HG03558 (cell line): ENCODE measurements at regions not wholly inside any gene's neighbourhood (a gene's known extent, or its start where the extent isn't known, plus 50 kb on each side); places are given as distances from the start of the nearest gene placed in this dataset.
"Not testable (repeated sequence)": the region's sequence is repeated elsewhere in the genome, so short reads cannot be mapped to it uniquely, and the experiment has no call there.

ENCODE experiments used
- ATAC-seq: cut with Tn5 transposase; IDR thresholded peaks from one replicate; pipeline ENCODE4 v1.9.1; 2021; ENCODE audit warnings: moderate number of reproducible peaks; ENCODE audit not compliant: unreplicated experiment; ENCODE audit errors: extremely low read depth

GRCh38 chr2:147615726-147616125 lies 229.1 kb upstream of the ACVR2A start:
- ATAC-seq: no peak

- no peak for ATAC-seq
These were observed 229.8 kb upstream of the ACVR2A start for GRCh38 chr2:147614979-147615470.

GRCh38 chr2:147614471-147614870 lies 230.4 kb upstream of the ACVR2A start:
- ATAC-seq: no peak

GRCh38 chr2:147610496-147611040 lies 234.3 kb upstream of the ACVR2A start:
- no peak for ATAC-seq

- ATAC-seq: no peak
These were observed 235.5 kb upstream of the ACVR2A start for GRCh38 chr2:147609301-147609700.

GRCh38 chr2:147607379-147607778 lies 237.4 kb upstream of the ACVR2A start:
- ATAC-seq: no peak

GRCh38 chr2:147603876-147604275 lies 241.0 kb upstream of the ACVR2A start:
- ATAC-seq: no peak

- no peak for ATAC-seq
These were observed 241.4 kb upstream of the ACVR2A start for GRCh38 chr2:147603447-147603846.

GRCh38 chr2:147600646-147601045 lies 244.2 kb upstream of the ACVR2A start:
- no peak for ATAC-seq

- ATAC-seq: no peak
These were observed 244.6 kb upstream of the ACVR2A start for GRCh38 chr2:147600223-147600622.

GRCh38 chr2:147595200-147595599 lies 249.6 kb upstream of the ACVR2A start:
- ATAC-seq: no peak

GRCh38 chr2:147594038-147594437 lies 250.8 kb upstream of the ACVR2A start:
- no peak for ATAC-seq

- not testable (repeated sequence) for ATAC-seq
These were observed 252.0 kb upstream of the ACVR2A start for GRCh38 chr2:147592784-147593183.

GRCh38 chr2:147589127-147589526 lies 255.7 kb upstream of the ACVR2A start:
- ATAC-seq: no peak

- no peak for ATAC-seq
These were observed 256.6 kb upstream of the ACVR2A start for GRCh38 chr2:147588191-147588590.

GRCh38 chr2:147578529-147578928 lies 266.3 kb upstream of the ACVR2A start:
- ATAC-seq: no peak

GRCh38 chr2:147577998-147578380 lies 266.8 kb upstream of the ACVR2A start:
- ATAC-seq: no peak

- no peak for ATAC-seq
These were observed 267.4 kb upstream of the ACVR2A start for GRCh38 chr2:147577323-147577997.

- ATAC-seq: no peak
These were observed 269.7 kb upstream of the ACVR2A start for GRCh38 chr2:147575106-147575505.

- no peak for ATAC-seq
These were observed 272.2 kb upstream of the ACVR2A start for GRCh38 chr2:147572622-147573021.

- no peak for ATAC-seq
These were observed 275.4 kb upstream of the ACVR2A start for GRCh38 chr2:147569426-147569825.

- no peak for ATAC-seq
These were observed 276.7 kb upstream of the ACVR2A start for GRCh38 chr2:147568109-147568508.
